Fibroblast of lung (primary cell): ENCODE measurements at regions not wholly inside any gene's neighbourhood (a gene's known extent, or its start where the extent isn't known, plus 50 kb on each side); places are given as distances from the start of the nearest gene placed in this dataset.

Source experiments
- DNase-seq, 2 donors: peaks; one replicate each; pipeline versions ENCODE4 v3.0.0 to v3.0.0-alpha.2; 2010; ENCODE audit warnings: low read depth in 2 of 2
- H2AFZ ChIP-seq: 2 replicates; pipeline ENCODE4 v1.5.1; 2012; ENCODE audit warnings: low read length, control low read depth, inconsistent platforms
- H3K27ac ChIP-seq: 2 replicates; pipeline ENCODE4 v1.5.1; 2011; ENCODE audit warnings: low read length, control low read depth; ENCODE audit not compliant: insufficient read depth
- H3K27me3 ChIP-seq: 2 replicates; pipeline ENCODE4 v1.5.1; 2011; ENCODE audit warnings: mild to moderate bottlenecking, low read length; ENCODE audit not compliant: control insufficient read depth, insufficient read depth
- H3K36me3 ChIP-seq: 2 replicates; pipeline ENCODE4 v1.5.1; 2011; ENCODE audit warnings: low read length; ENCODE audit not compliant: control insufficient read depth, insufficient read depth
- H3K4me1 ChIP-seq: 2 replicates; pipeline ENCODE4 v1.5.1; 2011; ENCODE audit warnings: low read length; ENCODE audit not compliant: control insufficient read depth, insufficient read depth; ENCODE audit errors: extremely low read depth
- H3K4me2 ChIP-seq: 2 replicates; pipeline ENCODE4 v1.5.1; 2011; ENCODE audit warnings: low read length, control low read depth; ENCODE audit not compliant: insufficient read depth; ENCODE audit errors: extremely low read depth
- H3K4me3 ChIP-seq, 4 experiments: fragments of 200-600 bp in 1 of 4; sonication (generic) in 1 of 4; replicated peaks in 1 of 4; 2 replicates each; pipeline ENCODE4 v1.5.1; 2011 to 2016; ENCODE audit warnings: low read length in 4 of 4, low read depth in 3 of 4, mild to moderate bottlenecking in 3 of 4, control low read depth in 2 of 4, inconsistent platforms in 1 of 4, mixed read lengths in 1 of 4; ENCODE audit not compliant: insufficient read depth in 1 of 4; ENCODE audit errors: control extremely low read depth in 1 of 4
- H3K79me2 ChIP-seq: 2 replicates; pipeline ENCODE4 v1.5.1; 2012; ENCODE audit warnings: mild to moderate bottlenecking, low read length, inconsistent platforms; ENCODE audit not compliant: control insufficient read depth, insufficient read depth
- H3K9ac ChIP-seq: 2 replicates; pipeline ENCODE4 v1.5.1; 2011; ENCODE audit warnings: mild to moderate bottlenecking, low read length, control low read depth; ENCODE audit not compliant: insufficient read depth
- H3K9me3 ChIP-seq: 2 replicates; pipeline ENCODE4 v1.5.1; 2012; ENCODE audit warnings: low read depth, low read length; ENCODE audit not compliant: control insufficient read depth, insufficient read depth
- H4K20me1 ChIP-seq: 2 replicates; pipeline ENCODE4 v1.5.1; 2011; ENCODE audit warnings: low read length; ENCODE audit not compliant: control insufficient read depth, insufficient read depth; ENCODE audit errors: extremely low read depth
- EZH2 ChIP-seq: IDR thresholded peaks from 2 replicates; pipeline ENCODE4 v1.5.1; 2012; ENCODE audit warnings: low read length, control low read depth, mild to moderate bottlenecking; ENCODE audit errors: missing control alignments
- TF ChIP-seq, protein P1 (sequence below), 2 donors: IDR thresholded peaks in 1 of 2; conservative IDR thresholded peaks in 1 of 2; 1 replicate in 1 of 2; 2 replicates in 1 of 2; pipeline ENCODE4 v1.5.1; 2011 to 2012; ENCODE audit warnings: low read length in 2 of 2, control low read depth in 1 of 2, inconsistent platforms in 1 of 2, low read depth in 1 of 2, mild to moderate bottlenecking in 1 of 2

DNA sequence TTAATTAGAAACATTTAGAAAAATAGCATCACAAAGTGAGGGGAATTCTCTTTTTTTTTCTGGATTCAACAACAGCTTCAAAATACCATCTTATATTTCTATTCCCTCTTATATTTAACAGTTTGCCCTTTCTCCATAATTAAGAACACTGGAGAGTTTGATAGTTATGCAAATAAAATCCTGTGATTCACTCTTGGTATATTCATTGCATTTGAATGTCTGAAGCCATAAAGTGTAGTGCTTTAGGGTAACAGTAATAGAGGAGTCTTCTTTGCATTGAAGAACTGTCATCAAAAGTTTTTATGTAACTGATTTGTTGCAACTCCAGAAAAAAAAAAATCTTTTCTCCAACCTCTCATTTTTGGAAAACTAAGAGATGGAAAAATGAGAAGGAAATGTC lies 352.0 kb upstream of the GALNTL6 start:
- Histone ChIP-seq H3K4me2 (no peak overlapping the region), H3K4me3 (no peak overlapping the region), H3K9ac (no peak overlapping the region), H4K20me1 (no peaks in the 10 kb centered on the region), H3K27ac (no peak overlapping the region), H3K79me2 (no peaks in the 10 kb centered on the region), H3K36me3 (no peaks in the 10 kb centered on the region), H3K4me1 (no peaks in the 10 kb centered on the region), H3K27me3 (no peaks in the 10 kb centered on the region), H2AFZ (no peak overlapping the region), H3K9me3 (no peaks in the 10 kb centered on the region)
- no peak for DNase-seq
- TF ChIP-seq, protein P1, sequence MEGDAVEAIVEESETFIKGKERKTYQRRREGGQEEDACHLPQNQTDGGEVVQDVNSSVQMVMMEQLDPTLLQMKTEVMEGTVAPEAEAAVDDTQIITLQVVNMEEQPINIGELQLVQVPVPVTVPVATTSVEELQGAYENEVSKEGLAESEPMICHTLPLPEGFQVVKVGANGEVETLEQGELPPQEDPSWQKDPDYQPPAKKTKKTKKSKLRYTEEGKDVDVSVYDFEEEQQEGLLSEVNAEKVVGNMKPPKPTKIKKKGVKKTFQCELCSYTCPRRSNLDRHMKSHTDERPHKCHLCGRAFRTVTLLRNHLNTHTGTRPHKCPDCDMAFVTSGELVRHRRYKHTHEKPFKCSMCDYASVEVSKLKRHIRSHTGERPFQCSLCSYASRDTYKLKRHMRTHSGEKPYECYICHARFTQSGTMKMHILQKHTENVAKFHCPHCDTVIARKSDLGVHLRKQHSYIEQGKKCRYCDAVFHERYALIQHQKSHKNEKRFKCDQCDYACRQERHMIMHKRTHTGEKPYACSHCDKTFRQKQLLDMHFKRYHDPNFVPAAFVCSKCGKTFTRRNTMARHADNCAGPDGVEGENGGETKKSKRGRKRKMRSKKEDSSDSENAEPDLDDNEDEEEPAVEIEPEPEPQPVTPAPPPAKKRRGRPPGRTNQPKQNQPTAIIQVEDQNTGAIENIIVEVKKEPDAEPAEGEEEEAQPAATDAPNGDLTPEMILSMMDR (conservative IDR thresholded peaks at IDR 0.05 in 1 of 2, IDR thresholded peaks at IDR 0.05 in 1 of 2; ENCODE audit: low read depth in 1 of 2, low read length in 2 of 2), result no peak

DNA sequence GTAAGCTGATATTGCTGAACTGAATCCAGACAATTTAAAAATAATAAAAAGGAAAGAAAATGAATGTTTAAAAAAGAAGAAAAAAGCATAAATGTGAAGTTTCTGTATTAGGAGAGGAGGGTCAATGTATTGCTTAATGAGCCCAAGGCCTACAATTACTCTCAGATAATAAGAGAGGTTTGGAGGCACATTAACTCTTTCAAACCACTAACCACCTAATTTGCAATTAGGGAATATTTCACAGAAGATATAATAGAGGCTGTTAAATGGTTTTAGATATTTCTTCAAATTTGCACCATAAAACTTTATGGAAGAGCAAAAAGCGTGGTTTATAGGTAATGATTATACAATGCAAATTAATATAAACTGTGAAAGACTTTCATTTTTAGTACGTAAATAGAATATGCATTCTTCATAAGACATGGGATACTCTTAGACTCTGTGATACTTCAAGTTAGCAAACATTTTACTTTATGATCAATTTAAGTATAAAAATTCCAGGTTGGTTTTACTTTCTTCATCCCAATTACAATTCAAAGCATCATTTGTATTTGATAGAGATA lies 364.2 kb upstream of the GALNTL6 start:
- no peaks in the 10 kb centered on the region for H3K79me2 ChIP-seq
- no peak overlapping the region for H3K4me3 ChIP-seq
- no peak for DNase-seq
- H3K9me3 ChIP-seq, result no peaks in the 10 kb centered on the region
- no peaks in the 10 kb centered on the region for H3K27me3 ChIP-seq
- no peak overlapping the region for H3K9ac ChIP-seq
- H3K27ac ChIP-seq, result no peak overlapping the region
- TF ChIP-seq, protein P1 (conservative IDR thresholded peaks at IDR 0.05 in 1 of 2, IDR thresholded peaks at IDR 0.05 in 1 of 2; ENCODE audit: low read depth in 1 of 2, low read length in 2 of 2), result no peak
- no peak for TF ChIP-seq EZH2
- H2AFZ ChIP-seq, result no peak overlapping the region
- no peaks in the 10 kb centered on the region for H4K20me1 ChIP-seq
- H3K36me3 ChIP-seq, result no peaks in the 10 kb centered on the region
- H3K4me2 ChIP-seq, result no peak overlapping the region
- H3K4me1 ChIP-seq, result no peaks in the 10 kb centered on the region

DNA sequence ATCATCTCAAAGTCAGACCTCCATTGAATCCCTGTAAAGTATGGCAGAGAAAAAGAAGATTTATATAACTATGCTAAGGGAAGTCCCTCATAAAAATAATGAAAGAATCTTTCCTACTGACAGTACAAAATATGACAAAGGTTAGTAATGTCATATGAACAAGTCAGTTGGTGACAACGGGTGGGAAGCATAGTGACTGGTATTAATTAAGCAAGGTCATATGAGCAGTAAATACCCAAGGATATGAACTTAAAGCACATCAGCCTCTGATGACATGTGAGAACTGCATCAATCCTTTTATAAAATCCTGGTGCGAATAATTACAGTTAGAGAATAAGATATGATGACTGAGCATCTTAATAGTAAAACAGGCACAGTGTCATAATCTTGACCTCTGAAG lies 364.8 kb upstream of the GALNTL6 start:
- H3K27ac ChIP-seq, result no peak overlapping the region
- no peaks in the 10 kb centered on the region for H3K27me3 ChIP-seq
- no peak overlapping the region for H3K4me3 ChIP-seq
- no peaks in the 10 kb centered on the region for H3K79me2 ChIP-seq
- TF ChIP-seq EZH2, result no peak
- TF ChIP-seq, protein P1 (conservative IDR thresholded peaks at IDR 0.05 in 1 of 2, IDR thresholded peaks at IDR 0.05 in 1 of 2; ENCODE audit: low read depth in 1 of 2, low read length in 2 of 2), result no peak
- H2AFZ ChIP-seq, result no peak overlapping the region
- no peak overlapping the region for H3K4me2 ChIP-seq
- H3K36me3 ChIP-seq, result no peaks in the 10 kb centered on the region
- no peak for DNase-seq
- no peaks in the 10 kb centered on the region for H3K4me1 ChIP-seq
- no peaks in the 10 kb centered on the region for H4K20me1 ChIP-seq
- H3K9me3 ChIP-seq, result no peaks in the 10 kb centered on the region
- H3K9ac ChIP-seq, result no peak overlapping the region
